ENCODE measurements at regions not wholly inside any gene's neighbourhood (a gene's known extent, or its start where the extent isn't known, plus 50 kb on each side); places are given as distances from the start of the nearest gene placed in this dataset.

GRCh38 chr6:156315146-156315545 lies 462.0 kb upstream of the ARID1B start:
- TF ChIP-seq JUNB (IDR thresholded peaks at IDR 0.05; ENCODE audit: unreplicated experiment) (no peak), POLR2AphosphoS5 (IDR thresholded peaks at IDR 0.05; ENCODE audit: low read depth) (no peak), EZH2phosphoT487 (IDR thresholded peaks at IDR 0.05; ENCODE audit: unreplicated experiment) (no peak), EZH2 (IDR thresholded peaks at IDR 0.05; ENCODE audit: low read depth, unreplicated experiment) (no peak), STAT1 (IDR thresholded peaks at IDR 0.05; ENCODE audit: unreplicated experiment) (no peak), ZNF114 (CRISPR knock-in tag; IDR thresholded peaks at IDR 0.05) (no peak)
- Histone ChIP-seq H3K79me2 (replicated peaks; ENCODE audit: insufficient read depth) (no peaks in the 10 kb centered on the region), H3K36me3 (ENCODE audit: insufficient read depth) (no peaks in the 10 kb centered on the region), H2AFZ (peak overlapping the region; percentile 59; the same call in 1 of the 2 replicates), H3K4me1 (ENCODE audit: insufficient read depth) (0 out of 2 replicates have a peak, but pooled peaks cover 5% of the 10 kb centered on the region), H3K27ac (ENCODE audit: low read depth) (no peak overlapping the region), H3K9me2 (ENCODE audit: insufficient read depth) (peaks cover 8% of the 10 kb centered on the region; the same call in 1 of the 2 replicates), H3F3A (replicated peaks; ENCODE audit: low read depth) (no peaks in the 10 kb centered on the region), H3K4me3 (no peak overlapping the region), H4K20me1 (replicated peaks; ENCODE audit: insufficient read depth) (no peaks in the 10 kb centered on the region), H3K27me3 (ENCODE audit: insufficient read depth) (no peaks in the 10 kb centered on the region), H3K4me2 (no peak overlapping the region)
- H3K4me1 Mint-ChIP-seq = no peaks in the 10 kb centered on the region; the same call in 2 of the 3 replicates
- ATAC-seq (no peak), DNase-seq (ENCODE audit: low spot score) (no peak)
- peaks cover 2% of the 10 kb centered on the region for H3K27me3 Mint-ChIP-seq (ENCODE audit: insufficient read depth, low read depth, poor library complexity)
- H3K9me3 Mint-ChIP-seq = no peaks in the 10 kb centered on the region
- no peaks in the 10 kb centered on the region for H3K36me3 Mint-ChIP-seq (ENCODE audit: low read depth)
- no peak overlapping the region for H3K4me3 Mint-ChIP-seq
- no peak overlapping the region for H3K27ac Mint-ChIP-seq

GRCh38 chr6:156313037-156313436 lies 464.1 kb upstream of the ARID1B start:
- Histone ChIP-seq H3K4me1 (ENCODE audit: insufficient read depth) (0 out of 2 replicates have a peak, but pooled peaks cover 5% of the 10 kb centered on the region), H3K9me2 (ENCODE audit: insufficient read depth) (peaks cover 15% of the 10 kb centered on the region; the same call in 1 of the 2 replicates), H3K27me3 (ENCODE audit: insufficient read depth) (no peaks in the 10 kb centered on the region), H3K36me3 (ENCODE audit: insufficient read depth) (no peaks in the 10 kb centered on the region), H3K4me2 (no peak overlapping the region), H3K27ac (ENCODE audit: low read depth) (no peak overlapping the region), H3F3A (replicated peaks; ENCODE audit: low read depth) (no peaks in the 10 kb centered on the region), H4K20me1 (replicated peaks; ENCODE audit: insufficient read depth) (no peaks in the 10 kb centered on the region), H2AFZ (no peak overlapping the region), H3K4me3 (no peak overlapping the region), H3K79me2 (replicated peaks; ENCODE audit: insufficient read depth) (no peaks in the 10 kb centered on the region)
- Mint-ChIP-seq H3K4me3 (no peak overlapping the region), H3K27ac (no peak overlapping the region), H3K27me3 (ENCODE audit: insufficient read depth, low read depth, poor library complexity) (peaks cover 2% of the 10 kb centered on the region), H3K4me1 (peaks cover 3% of the 10 kb centered on the region; the same call in 2 of the 3 replicates), H3K36me3 (ENCODE audit: low read depth) (no peaks in the 10 kb centered on the region; the same call in 2 of the 3 replicates), H3K9me3 (no peaks in the 10 kb centered on the region)
- TF ChIP-seq NANOG (IDR thresholded peaks at IDR 0.05; ENCODE audit: borderline replicate concordance) = no peak
- TF ChIP-seq CTCF (conservative IDR thresholded peaks at IDR 0.05; ENCODE audit: low read depth in 2 of 2) = no peak
- TF ChIP-seq ZNF114 (CRISPR knock-in tag; IDR thresholded peaks at IDR 0.05) = no peak
- TF ChIP-seq REST (IDR thresholded peaks at IDR 0.05; ENCODE audit: unreplicated experiment) = no peak
- DNase-seq (ENCODE audit: low spot score) (no peak), ATAC-seq (no peak)

Data from GM23338 (cell line).